ENCODE measurements at regions not wholly inside any gene's neighbourhood (a gene's known extent, or its start where the extent isn't known, plus 50 kb on each side); places are given as distances from the start of the nearest gene placed in this dataset.
A peak's percentile ranks its signal among the peaks of the same experiment; 100 is the strongest.

- POLR2A ChIA-PET, result no interaction called here
- H3K4me3 ChIP-seq (ENCODE audit: low read depth, low read length), result no peak overlapping the region
- no peak for TF ChIP-seq CTCF (IDR thresholded peaks at IDR 0.05; ENCODE audit: insufficient read depth, low read length, missing control alignments)
- CTCF ChIA-PET, result interaction anchor here (1.1 to 2.3 kb wide), 5 partner anchors 10 to 675 kb away, joined by 4 to 15 read pairs (median 8); no protein-coding TSS in a partner anchor
- no peak for DNase-seq (ENCODE audit: low read depth, low spot score)
These were observed 129.9 kb upstream of the ZFHX3 start for GRCh38 chr16:73177729-73178295.

- ChIA-PET POLR2A (interaction anchor here (1.0 to 1.1 kb wide), 2 partner anchors 25 to 38 kb away, joined by 3 to 9 read pairs; no protein-coding TSS in a partner anchor), CTCF (interaction anchor here (0.6 to 2.3 kb wide), 27 partner anchors 10 to 674 kb away, joined by 3 to 15 read pairs (median 4); no protein-coding TSS in a partner anchor)
- peak; percentile 47 for TF ChIP-seq CTCF (IDR thresholded peaks at IDR 0.05; ENCODE audit: insufficient read depth, low read length, missing control alignments)
- DNase-seq (ENCODE audit: low read depth, low spot score), result peak; percentile 90
- H3K4me3 ChIP-seq (ENCODE audit: low read depth, low read length), result no peak overlapping the region
These were observed 128.7 kb upstream of the ZFHX3 start for GRCh38 chr16:73176577-73177013.

GRCh38 chr16:73172973-73173709 lies 125.2 kb upstream of the ZFHX3 start:
- ChIA-PET POLR2A (interaction anchor here (0.7 to 1.1 kb wide), 2 partner anchors 59 to 105 kb away, joined by 3 read pairs; no protein-coding TSS in a partner anchor), CTCF (interaction anchor here (0.9 to 1.9 kb wide), 5 partner anchors 8 to 671 kb away, joined by 3 to 9 read pairs (median 4); no protein-coding TSS in a partner anchor)
- DNase-seq (ENCODE audit: low read depth, low spot score), result no peak
- TF ChIP-seq CTCF (IDR thresholded peaks at IDR 0.05; ENCODE audit: insufficient read depth, low read length, missing control alignments), result no peak
- no peak overlapping the region for H3K4me3 ChIP-seq (ENCODE audit: low read depth, low read length)

- peak; percentile 65 for DNase-seq (ENCODE audit: low read depth, low spot score)
- H3K4me3 ChIP-seq (ENCODE audit: low read depth, low read length), result no peak overlapping the region
- TF ChIP-seq CTCF (IDR thresholded peaks at IDR 0.05; ENCODE audit: insufficient read depth, low read length, missing control alignments), result no peak
- ChIA-PET POLR2A (interaction anchor here (0.7 to 1.1 kb wide), 2 partner anchors 58 to 104 kb away, joined by 3 read pairs; no protein-coding TSS in a partner anchor), CTCF (interaction anchor here (0.8 to 1.9 kb wide), 7 partner anchors 9 to 670 kb away, joined by 3 to 9 read pairs (median 3); no protein-coding TSS in a partner anchor)
These were observed 124.5 kb upstream of the ZFHX3 start for GRCh38 chr16:73172241-73172972.

- POLR2A ChIA-PET, result no interaction called here
- no peak for TF ChIP-seq CTCF (IDR thresholded peaks at IDR 0.05; ENCODE audit: insufficient read depth, low read length, missing control alignments)
- DNase-seq (ENCODE audit: low read depth, low spot score), result no peak
- no peak overlapping the region for H3K4me3 ChIP-seq (ENCODE audit: low read depth, low read length)
- CTCF ChIA-PET, result interaction anchor here (0.8 to 1.9 kb wide), 5 partner anchors 10 to 337 kb away, joined by 3 to 9 read pairs (median 4); no protein-coding TSS in a partner anchor
These were observed 123.9 kb upstream of the ZFHX3 start for GRCh38 chr16:73171901-73172240.

Measured in AG04449 (cell line).